22Rv1 (cell line): ENCODE measurements at regions not wholly inside any gene's neighbourhood (a gene's known extent, or its start where the extent isn't known, plus 50 kb on each side); places are given as distances from the start of the nearest gene placed in this dataset.

Experiments used
- CTCF ChIP-seq: fragments of 450-650 bp; IDR thresholded peaks from 2 replicates; pipeline ENCODE4 v1.5.1; 2017; ENCODE audit warnings: mild to moderate bottlenecking
- ZFX ChIP-seq: fragments of 450-650 bp; IDR thresholded peaks from 2 replicates; pipeline ENCODE4 v1.6.1; 2017; ENCODE audit warnings: antibody characterized with exemption, borderline replicate concordance

GRCh38 chr6:14690120-14691056, 555.5 kb upstream of the JARID2 start:
- TF ChIP-seq CTCF (no peak), ZFX (no peak)
